Mesodermal cell (in vitro differentiated cells): ENCODE measurements at regions not wholly inside any gene's neighbourhood (a gene's known extent, or its start where the extent isn't known, plus 50 kb on each side); places are given as distances from the start of the nearest gene placed in this dataset.
"Not testable (repeated sequence)": the region's sequence is repeated elsewhere in the genome, so short reads cannot be mapped to it uniquely, and the experiment has no call there.

Source experiments
- H3K27ac ChIP-seq: 2 replicates; pipeline ENCODE4 v1.7.0; 2013; ENCODE audit warnings: mild to moderate bottlenecking, low read depth, low read length, moderate library complexity; ENCODE audit not compliant: severe bottlenecking
- H3K36me3 ChIP-seq: 2 replicates; pipeline ENCODE4 v1.7.1; 2013; ENCODE audit warnings: mild to moderate bottlenecking, low read length, moderate library complexity; ENCODE audit not compliant: control insufficient read depth, insufficient read depth
- H3K4me1 ChIP-seq: one replicate; pipeline ENCODE4 v1.7.1; 2013; ENCODE audit warnings: mild to moderate bottlenecking, low read length; ENCODE audit not compliant: insufficient read depth, control insufficient read depth, poor library complexity, severe bottlenecking
- H3K4me3 ChIP-seq: 2 replicates; pipeline ENCODE4 v1.7.0; 2013; ENCODE audit warnings: low read length, control low read depth, mild to moderate bottlenecking; ENCODE audit not compliant: insufficient read depth, poor library complexity, severe bottlenecking; ENCODE audit errors: extremely low read depth
- H3K9me3 ChIP-seq: 2 replicates; pipeline ENCODE4 v1.7.1; 2013; ENCODE audit warnings: mild to moderate bottlenecking, low read length, moderate library complexity; ENCODE audit not compliant: control insufficient read depth
- WGBS, 2 experiments: methylation state at CpG; one replicate each; pipeline ENCODE4 v1.1.5; 2013; ENCODE audit warnings: missing lambda C conversion rate in 2 of 2; ENCODE audit not compliant: insufficient coverage in 2 of 2; 5-methylcytosine and 5-hydroxymethylcytosine counted together

DNA sequence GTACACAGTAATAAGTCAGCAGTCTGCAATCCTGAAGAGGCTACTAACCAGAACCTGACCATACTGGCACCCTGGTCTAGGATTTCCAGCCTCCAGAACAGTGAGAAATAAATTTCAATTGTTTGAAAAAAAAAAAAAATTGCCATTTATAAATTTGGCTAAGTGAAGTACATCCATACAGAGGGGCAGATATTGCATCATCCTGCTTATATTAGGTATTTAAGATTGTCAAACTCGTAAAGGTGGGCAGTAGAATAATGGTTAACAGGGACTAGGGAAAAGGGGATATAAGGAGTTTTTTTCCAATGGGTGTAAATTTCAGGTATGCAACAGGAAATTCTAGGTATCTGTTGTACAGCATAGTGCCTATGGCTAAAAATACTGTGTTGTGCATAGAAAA is 1250.9 kb downstream of the BRINP3 start:
- 78 to 81% methylated on average over 1 of the region's 1 CpG for WGBS, 2 experiments
- Histone ChIP-seq H3K4me1 (no peaks in the 10 kb centered on the region), H3K4me3 (no peak overlapping the region)

DNA sequence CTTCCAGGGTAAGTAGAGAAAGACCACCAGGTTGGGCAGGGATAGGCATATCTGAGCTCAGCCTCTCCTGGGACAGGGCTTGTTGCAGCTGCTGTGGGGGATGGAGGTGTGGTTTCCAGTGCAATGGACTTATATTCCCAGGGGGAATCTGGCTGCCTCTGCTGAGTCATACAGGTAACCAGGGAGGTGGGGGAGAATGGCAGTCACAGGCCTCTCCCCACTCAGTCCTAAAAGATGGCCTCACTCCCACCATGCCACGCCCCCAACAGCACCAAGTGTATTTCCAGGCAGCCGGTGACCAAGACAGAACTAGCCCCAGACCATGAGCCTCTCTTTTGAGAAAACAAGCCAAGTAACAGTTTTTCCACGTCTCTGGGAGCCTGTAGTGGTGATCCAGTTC is 1240.7 kb downstream of the BRINP3 start:
- Histone ChIP-seq H3K36me3 (no peaks in the 10 kb centered on the region), H3K4me3 (no peak overlapping the region), H3K4me1 (no peaks in the 10 kb centered on the region), H3K9me3 (no peaks in the 10 kb centered on the region), H3K27ac (no peak overlapping the region)
- WGBS, 2 experiments = 89 to 97% methylated on average over 3 of the region's 3 CpGs

More for the DNA sequence above, 1250.9 kb downstream of the BRINP3 start:
- H3K9me3 ChIP-seq = no peaks in the 10 kb centered on the region
- no peak overlapping the region for H3K27ac ChIP-seq
- no peaks in the 10 kb centered on the region for H3K36me3 ChIP-seq

GRCh38 chr1:189253601-189254350 is 1223.9 kb downstream of the BRINP3 start:
- WGBS, 2 experiments = 67 to 93% methylated on average over 1 to 4 of the region's 18 CpGs
- no peaks in the 10 kb centered on the region for H3K4me1 ChIP-seq
- H3K27ac ChIP-seq = no peak overlapping the region
- no peaks in the 10 kb centered on the region for H3K9me3 ChIP-seq
- no peaks in the 10 kb centered on the region for H3K36me3 ChIP-seq
- H3K4me3 ChIP-seq = no peak overlapping the region

DNA sequence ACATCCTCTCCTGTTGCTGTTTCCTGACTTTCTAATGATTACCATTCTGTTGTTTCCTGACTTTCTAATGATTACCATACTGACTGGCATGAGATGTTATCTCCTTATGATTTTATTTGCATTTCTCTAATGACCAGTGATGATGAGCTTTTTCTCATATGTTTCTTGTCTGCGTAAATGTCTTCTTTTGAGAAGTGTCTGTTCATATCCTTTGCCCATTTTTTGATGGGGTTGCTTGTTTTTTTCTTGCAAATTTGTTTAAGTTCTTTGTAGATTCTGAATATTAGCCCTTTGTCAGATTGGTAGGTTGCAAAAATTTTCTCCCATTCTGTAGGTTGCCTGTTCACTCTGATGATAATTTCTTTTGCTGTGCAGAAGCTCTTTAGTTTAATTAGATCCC is 1216.5 kb downstream of the BRINP3 start:
- not testable (repeated sequence) for H3K4me3 ChIP-seq, H3K36me3 ChIP-seq, H3K27ac ChIP-seq, H3K4me1 ChIP-seq
- 100% methylated on average over 1 of the region's 1 CpG; no CpG with 5 or more reads in 1 of the 2 experiments for WGBS, 2 experiments
- peaks cover 13% of the 10 kb centered on the region for H3K9me3 ChIP-seq

DNA sequence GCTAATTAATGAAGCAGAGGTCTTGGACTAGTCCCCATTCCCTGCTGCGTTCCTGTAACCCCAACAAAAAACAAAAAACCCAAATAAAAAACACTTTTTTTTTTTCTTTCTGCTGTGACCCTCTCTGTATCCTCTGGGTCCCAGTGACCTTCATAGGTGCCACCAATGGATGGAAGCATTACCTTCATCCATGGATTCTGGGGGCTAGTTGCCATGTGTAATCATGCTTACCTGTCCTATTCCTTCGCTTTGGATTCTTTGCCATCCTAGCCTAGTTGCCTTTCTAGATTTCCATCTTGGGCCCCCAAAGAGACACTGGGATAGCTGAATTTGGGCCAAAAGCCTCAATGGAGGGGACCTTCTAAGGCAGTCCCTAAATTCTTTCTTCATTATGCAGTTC is 1208.7 kb downstream of the BRINP3 start:
- no peak overlapping the region for H3K27ac ChIP-seq
- H3K4me1 ChIP-seq = no peaks in the 10 kb centered on the region
- 80% methylated on average over 1 of the region's 2 CpGs for WGBS, 2 experiments
- H3K36me3 ChIP-seq = no peaks in the 10 kb centered on the region
- H3K4me3 ChIP-seq = no peak overlapping the region
- peaks cover 25% of the 10 kb centered on the region for H3K9me3 ChIP-seq

DNA sequence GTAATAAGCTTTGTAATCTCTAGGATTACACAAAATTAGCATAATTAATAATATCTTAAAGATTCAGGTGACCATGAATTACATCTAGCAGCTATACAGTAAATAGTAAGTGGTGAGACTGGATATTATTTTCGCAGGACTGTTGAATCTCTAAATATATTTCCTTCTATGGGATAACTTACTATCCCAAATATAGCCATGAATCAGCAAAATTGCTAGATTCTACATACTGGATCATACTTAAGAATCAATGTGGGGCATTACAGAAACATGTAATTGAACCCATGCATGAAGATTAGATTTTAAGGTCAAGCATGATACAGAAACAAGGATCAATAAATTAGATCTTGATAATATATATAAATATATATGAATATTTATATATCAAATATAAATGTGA is 1203.4 kb downstream of the BRINP3 start:
- WGBS, 2 experiments = no CpG with 5 or more reads among the region's 1 CpG
- H3K9me3 ChIP-seq = no peaks in the 10 kb centered on the region
- H3K36me3 ChIP-seq = no peaks in the 10 kb centered on the region
- no peak overlapping the region for H3K27ac ChIP-seq
- H3K4me1 ChIP-seq = no peaks in the 10 kb centered on the region
- no peak overlapping the region for H3K4me3 ChIP-seq

GRCh38 chr1:189275796-189276195 is 1201.9 kb downstream of the BRINP3 start:
- Histone ChIP-seq H3K9me3 (no peaks in the 10 kb centered on the region), H3K36me3 (no peaks in the 10 kb centered on the region), H3K27ac (no peak overlapping the region), H3K4me1 (no peaks in the 10 kb centered on the region), H3K4me3 (no peak overlapping the region)
- WGBS, 2 experiments = no CpG with 5 or more reads among the region's 1 CpG

- no peaks in the 10 kb centered on the region for H3K9me3 ChIP-seq
- no peak overlapping the region for H3K27ac ChIP-seq
- WGBS, 2 experiments = no CpG with 5 or more reads among the region's 3 CpGs
- H3K4me1 ChIP-seq = no peaks in the 10 kb centered on the region
- no peaks in the 10 kb centered on the region for H3K36me3 ChIP-seq
- H3K4me3 ChIP-seq = no peak overlapping the region
These were observed 1188.3 kb downstream of the BRINP3 start for GRCh38 chr1:189289346-189289745.

DNA sequence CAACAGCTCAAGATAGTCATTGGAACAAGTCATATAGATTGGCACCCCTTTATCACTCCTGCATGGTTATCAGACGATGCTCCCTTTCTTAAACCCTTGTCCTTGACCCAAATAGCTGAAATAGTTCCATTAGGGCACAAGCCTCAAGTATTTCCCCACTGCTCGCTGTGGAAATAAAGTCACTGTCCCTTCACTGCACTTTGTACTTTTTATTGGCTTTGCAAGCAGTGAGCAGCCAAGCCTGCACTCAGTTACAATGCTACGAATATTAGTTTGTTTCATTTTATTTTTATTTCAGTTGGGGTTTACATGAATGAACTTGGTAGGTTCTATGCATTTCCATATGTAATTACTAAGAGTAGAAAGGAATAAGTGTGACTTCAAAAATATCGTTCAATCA is 1176.4 kb downstream of the BRINP3 start:
- H3K4me3 ChIP-seq = no peak overlapping the region
- 59 to 71% methylated on average over 2 of the region's 4 CpGs for WGBS, 2 experiments
- no peak overlapping the region for H3K27ac ChIP-seq
- no peaks in the 10 kb centered on the region for H3K4me1 ChIP-seq
- H3K36me3 ChIP-seq = no peaks in the 10 kb centered on the region
- no peaks in the 10 kb centered on the region for H3K9me3 ChIP-seq

DNA sequence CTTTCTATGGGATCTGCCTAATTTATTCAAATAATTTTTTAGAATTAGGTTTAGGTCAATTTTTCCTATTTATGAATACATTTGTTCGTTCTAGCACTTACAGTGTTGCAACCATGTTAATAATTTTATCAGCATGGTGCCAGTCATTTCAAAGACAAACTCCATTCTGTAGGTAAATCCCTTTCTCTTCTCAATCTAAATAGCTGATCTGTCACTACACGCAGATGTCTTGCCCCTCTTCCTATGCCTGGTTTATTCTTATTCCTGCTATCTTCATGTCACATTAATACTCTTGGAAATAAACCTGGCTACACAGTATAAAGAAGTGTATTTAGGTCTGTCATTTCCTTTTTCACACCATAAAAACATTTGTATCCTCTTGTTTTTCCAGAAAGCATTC is 1172.4 kb downstream of the BRINP3 start:
- H3K27ac ChIP-seq = no peak overlapping the region
- H3K4me1 ChIP-seq = no peaks in the 10 kb centered on the region
- no peaks in the 10 kb centered on the region for H3K36me3 ChIP-seq
- no peaks in the 10 kb centered on the region for H3K9me3 ChIP-seq
- WGBS, 2 experiments = 88 to 91% methylated on average over 1 to 2 of the region's 2 CpGs
- H3K4me3 ChIP-seq = no peak overlapping the region

- 80 to 90% methylated on average over 1 of the region's 2 CpGs for WGBS, 2 experiments
- H3K36me3 ChIP-seq = no peaks in the 10 kb centered on the region
- no peak overlapping the region for H3K27ac ChIP-seq
- no peak overlapping the region for H3K4me3 ChIP-seq
- no peaks in the 10 kb centered on the region for H3K9me3 ChIP-seq
- no peaks in the 10 kb centered on the region for H3K4me1 ChIP-seq
These were observed 1165.7 kb downstream of the BRINP3 start for GRCh38 chr1:189311915-189312314.
